Activated CD4-positive, alpha-beta T cell treated with anti-CD3 and anti-CD28 coated beads for 1 hour (primary cell): ENCODE measurements at regions not wholly inside any gene's neighbourhood (a gene's known extent, or its start where the extent isn't known, plus 50 kb on each side); places are given as distances from the start of the nearest gene placed in this dataset.
A peak's percentile ranks its signal among the peaks of the same experiment; 100 is the strongest.
"Not testable (repeated sequence)": the region's sequence is repeated elsewhere in the genome, so short reads cannot be mapped to it uniquely, and the experiment has no call there.

Experiments used
- DNase-seq: peaks from one replicate; pipeline ENCODE4 v3.0.0-alpha.2; 2020

- no peak for DNase-seq
These were observed 148.1 kb upstream of the NEDD9 start for GRCh38 chr6:11380549-11380948.

DNA sequence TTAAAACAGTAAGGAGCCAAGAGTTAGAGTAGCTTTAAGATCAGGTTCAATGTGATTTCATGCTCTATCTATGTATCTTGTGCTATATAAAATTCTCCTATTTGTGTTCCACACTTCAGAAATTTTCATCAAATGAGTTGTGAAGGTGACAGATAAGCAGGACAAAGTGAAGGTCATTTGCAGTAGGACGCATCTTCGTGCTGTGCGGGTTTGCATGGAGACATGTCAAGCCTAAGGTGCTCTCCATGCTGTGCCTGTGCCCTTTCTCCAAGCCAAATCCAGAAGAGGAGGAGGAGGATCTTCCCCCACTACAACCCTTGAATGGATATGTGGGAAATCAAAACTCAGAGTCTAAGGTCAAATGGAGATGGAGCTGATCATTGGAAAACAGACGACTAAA, 147.3 kb upstream of the NEDD9 start:
- no peak for DNase-seq

- no peak for DNase-seq
These were observed 146.2 kb upstream of the NEDD9 start for GRCh38 chr6:11378639-11379038.

GRCh38 chr6:11374036-11375010, 141.9 kb upstream of the NEDD9 start:
- DNase-seq = no peak

GRCh38 chr6:11373208-11373607, 140.7 kb upstream of the NEDD9 start:
- no peak for DNase-seq

DNA sequence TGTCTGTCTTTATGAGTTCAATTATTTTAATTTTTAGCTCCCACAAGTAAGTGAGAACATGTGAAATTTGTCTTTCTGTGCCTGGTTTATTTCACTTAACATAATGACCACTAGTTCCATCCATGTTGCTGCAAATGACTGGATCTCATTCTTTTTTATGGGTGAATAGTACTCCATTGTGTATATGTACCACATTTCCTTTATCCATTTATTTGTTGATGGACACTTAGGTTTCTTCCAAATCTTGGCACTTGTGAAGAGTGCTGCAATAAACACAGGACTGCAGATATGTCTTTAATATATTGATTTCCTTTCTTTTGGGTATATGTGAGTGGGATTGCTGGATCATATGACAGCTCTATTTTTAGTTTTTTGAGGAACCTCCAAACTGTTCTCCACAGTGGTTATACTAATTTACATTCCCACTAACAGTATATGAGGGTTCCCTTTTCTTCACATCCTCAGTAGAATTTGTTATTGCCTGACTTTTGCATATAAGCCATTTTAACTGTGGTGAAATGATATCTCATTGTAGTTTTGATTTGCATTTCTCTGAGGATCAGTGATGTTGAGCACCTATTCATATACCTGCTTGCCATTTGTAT, 139.8 kb upstream of the NEDD9 start:
- DNase-seq = not testable (repeated sequence)

DNA sequence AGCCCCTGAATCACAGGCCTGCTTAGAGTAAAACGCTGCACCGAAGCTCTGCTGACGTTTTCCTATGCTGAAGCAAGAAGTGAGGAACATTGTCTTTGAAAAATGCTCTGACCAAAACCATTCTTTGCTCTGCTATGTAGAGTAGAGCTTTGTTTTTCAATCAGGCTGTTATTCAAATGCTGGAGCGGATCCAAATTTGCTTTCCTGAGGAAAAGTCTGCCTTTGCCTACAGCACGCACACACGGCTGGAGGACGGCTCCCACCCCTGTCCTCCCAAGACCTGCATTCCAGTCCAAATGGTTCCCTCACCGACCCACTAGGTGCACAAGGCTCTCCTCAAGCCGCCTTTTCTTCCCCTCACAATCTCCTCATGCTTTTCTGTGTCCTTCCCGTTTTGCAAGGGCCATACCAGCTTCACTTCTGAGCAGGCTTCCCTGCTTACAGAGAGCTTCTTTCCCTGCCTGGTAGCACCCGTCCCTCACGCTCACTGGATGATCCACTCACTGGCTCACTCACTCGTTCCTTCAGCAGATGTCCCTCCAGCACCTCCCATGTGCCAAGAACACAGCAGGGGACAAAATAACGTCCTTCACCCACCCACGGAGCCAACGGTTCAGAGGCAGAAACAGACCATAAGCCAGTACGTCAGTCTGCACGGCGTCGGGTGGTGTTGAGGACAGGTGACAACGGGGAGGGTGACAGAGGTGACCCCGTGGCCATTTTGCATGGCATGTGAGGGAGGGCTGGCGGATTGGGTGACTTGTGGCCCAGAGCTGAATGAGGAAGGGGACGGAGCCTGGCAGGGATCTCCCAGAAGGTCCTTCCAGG, 137.9 kb upstream of the NEDD9 start:
- no peak for DNase-seq

DNA sequence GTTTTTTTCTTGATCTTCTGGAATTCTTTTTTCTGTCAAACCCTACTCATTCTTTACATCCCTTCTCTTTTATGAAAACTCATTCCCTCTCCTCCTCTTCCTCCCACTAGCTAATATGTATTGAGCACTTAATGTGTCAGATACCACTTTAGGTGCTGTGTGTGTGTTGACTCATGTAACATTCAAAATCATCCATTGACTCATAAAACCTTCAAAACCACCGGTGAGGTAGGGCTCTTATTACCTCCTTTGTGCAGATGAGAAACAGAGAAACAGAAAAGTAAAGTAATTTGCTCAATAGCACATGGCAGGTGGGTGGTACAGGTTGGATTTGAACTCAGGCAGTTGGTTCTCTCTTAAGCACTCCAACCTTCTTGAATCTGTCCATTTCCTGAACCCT, 136.3 kb upstream of the NEDD9 start:
- no peak for DNase-seq

- DNase-seq = no peak
These were observed 135.8 kb upstream of the NEDD9 start for GRCh38 chr6:11368264-11368663.

DNA sequence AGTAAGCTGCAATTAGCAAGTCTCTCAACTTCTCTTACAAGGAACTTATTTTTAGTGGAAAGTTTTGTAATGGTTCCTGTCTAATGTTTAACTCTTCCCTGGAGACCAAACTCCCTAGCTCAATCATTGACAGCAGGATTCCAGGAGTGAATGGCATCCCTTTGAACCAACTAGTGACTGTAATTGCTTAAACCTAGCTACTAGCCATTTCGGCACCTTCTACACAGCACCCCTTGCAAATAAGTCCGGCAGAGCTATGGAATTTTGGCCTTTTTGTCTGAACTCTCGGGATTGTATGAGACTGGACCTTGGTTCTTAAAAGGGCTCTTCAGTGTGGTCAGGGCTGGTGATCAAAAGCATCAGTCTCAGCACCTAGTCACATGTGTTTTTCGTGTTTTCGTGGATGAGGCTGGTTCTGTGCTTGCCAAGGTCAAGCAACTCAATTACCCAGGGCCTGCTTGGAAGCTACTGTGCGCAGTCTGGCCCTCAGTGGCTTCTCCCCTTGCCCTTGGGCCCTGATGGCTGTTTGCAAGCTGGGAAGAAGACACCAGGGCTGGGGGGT, 135.3 kb upstream of the NEDD9 start:
- DNase-seq = no peak

- no peak for DNase-seq
These were observed 134.6 kb upstream of the NEDD9 start for GRCh38 chr6:11366934-11367637.

DNA sequence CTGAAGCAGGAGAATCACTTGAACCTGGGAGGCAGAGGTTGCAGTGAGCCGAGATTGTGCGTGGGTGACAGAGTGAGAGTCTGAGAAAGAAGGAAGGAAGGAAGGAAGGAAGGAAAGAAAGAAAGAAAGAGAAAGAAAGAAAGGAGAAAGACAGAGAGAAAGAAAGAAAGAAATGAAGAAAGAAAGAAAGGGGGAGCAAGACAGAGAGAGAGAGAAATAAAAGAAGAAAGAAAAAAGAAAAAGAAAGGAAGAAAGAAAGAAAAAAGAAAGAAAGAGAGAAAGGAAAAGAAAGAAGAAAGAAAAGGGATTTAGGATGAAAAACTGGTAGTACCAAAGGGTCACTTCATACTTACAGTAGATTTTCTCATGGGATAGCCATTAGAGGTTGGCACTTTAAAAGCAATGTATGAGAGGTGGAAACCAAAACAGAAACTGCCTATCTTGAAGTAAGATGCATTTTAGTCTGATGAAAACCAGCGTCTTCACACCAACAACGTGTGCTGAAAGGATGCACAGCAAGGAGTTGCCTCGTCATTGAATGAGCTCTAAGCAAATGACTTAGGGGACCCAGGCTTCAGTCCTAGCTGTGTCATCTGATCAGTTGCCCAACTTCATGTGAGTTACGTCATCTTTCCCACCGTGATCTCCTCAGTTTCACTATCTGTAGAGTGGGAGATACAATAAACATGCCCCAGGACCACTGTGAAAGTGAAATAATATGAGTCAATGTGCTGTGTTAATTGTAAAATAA, 133.9 kb upstream of the NEDD9 start:
- DNase-seq = no peak

DNA sequence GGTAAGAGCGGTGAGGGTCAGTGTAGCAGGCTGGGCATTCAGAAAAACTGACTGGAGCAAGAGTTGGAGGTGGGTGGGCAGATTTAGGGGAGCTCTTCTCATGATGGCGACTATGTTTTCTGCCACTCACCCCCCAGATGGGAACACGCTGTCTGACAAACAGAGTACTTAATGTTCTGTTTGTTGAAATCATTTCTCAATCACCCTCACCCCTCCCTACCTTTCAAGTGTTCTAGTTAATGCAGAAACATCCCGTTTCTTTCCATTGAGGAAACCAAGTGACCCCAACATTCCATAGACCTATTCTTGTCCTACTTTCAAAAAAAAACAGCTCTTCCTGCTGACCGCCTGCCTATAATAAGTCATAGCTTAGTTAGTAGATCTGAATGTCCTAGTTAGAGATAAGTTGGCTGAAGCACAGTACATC, 132.5 kb upstream of the NEDD9 start:
- DNase-seq = no peak

DNA sequence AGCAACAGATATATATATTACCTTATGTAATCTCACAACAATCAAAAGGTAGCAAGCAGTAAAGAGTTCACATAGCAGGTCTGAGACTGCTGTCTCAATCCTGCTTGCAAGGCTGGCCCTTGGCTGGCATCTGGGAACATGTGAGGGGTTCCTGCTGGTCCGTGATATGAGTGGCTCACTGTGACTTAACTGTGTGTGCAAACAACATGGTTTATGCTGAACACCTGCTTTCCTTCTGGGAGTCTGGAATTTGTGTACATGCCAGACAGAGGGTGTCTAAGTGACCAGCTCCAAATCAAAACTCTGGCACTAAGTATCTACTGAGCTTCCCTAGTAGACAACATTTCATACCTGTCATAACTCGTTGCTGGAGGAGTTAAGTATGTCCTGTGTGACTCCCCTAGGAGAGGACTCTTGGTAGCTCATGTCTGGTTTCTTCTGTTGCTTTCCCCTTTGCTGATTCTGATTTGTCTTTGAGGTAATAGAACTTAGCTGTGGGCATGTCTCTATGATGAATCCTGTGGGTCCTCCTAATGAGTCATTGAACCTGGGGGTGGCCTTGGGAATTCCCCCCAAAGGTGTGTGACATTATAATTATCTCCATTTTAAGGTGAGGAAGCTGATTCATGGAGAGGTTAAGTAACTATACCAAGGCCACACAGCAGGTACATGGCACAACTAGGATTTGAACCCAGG, 131.6 kb upstream of the NEDD9 start:
- peak; percentile 22 for DNase-seq

- no peak for DNase-seq
These were observed 130.1 kb upstream of the NEDD9 start for GRCh38 chr6:11362564-11362963.

- DNase-seq = no peak
These were observed 126.7 kb upstream of the NEDD9 start for GRCh38 chr6:11358904-11359830.

DNA sequence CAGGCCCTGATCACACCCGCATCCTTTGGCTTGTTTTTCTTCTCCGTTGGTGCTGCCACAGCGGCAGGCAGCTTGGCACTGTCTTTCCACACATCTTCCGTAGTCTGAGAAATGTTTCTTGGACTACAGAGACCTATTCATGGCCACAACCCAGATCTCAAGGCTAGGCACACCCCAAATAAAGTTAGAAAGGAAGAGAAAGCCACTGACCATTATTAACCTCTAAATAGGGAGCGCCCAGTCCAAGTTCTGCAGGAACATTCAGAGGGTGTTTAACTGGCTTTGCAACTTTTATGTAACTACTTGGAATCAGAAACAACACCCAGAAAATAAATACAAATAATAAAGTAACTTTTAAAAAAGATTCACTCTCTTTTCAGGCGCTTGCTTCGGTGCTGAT, 124.8 kb upstream of the NEDD9 start:
- DNase-seq = no peak

DNA sequence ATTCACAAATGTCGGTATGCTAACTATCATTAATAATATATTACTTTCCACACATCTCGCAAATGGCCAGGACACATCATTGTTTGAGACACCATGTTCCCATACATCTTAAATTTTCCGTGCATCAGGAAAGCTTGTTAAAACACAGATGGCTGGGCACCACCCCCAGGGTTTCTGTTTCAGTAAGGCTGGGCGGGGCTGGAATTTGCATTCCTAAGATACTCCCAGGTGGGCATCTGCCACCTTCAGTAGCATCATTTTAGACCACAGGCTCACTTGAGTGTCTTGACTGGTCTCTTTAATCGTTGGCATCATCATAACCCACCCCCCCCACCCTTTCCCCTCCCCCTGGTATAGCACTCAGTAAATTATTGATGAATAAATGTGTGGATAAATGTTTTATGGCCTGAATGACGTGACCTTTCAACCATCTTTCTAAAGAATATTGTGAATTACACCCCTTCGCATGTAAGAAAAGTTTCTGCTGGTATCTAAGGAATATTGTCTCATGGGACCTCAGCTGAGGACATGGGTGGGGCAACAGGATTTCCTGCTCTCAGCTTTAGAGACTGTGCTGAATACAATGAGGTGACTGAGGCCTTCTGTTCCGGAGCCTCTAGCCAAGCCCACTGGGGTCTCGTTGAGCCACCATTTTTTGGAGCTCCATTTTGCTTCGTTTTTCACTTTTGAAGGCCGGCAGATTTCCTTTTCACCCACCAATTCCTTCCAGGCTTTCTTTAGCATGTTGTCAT, 124.1 kb upstream of the NEDD9 start:
- DNase-seq = no peak

DNA sequence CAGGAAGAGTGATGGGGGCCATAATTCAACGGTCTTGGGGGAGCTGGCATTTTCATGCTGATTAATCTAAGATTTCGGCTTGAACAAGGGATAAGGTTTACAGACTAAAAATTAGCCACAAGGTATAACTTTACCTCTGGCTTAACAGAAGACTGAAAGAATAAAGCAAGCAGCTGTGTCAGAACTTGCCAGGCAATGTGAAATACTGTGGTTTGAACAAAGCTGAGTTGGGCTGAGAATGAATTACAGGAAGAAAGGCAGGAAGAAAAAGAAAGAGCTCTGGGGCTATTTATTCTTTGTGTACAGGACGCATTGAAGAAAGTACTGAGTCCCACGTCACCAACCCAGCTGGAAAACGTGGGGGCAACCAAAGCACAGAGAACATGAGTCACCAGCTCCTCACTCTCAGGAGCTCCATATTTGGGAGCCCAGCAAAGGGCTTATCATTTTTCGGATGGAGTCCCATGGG, 121.5 kb upstream of the NEDD9 start:
- peak; percentile 47 for DNase-seq
